Omental fat pad (tissue), 3 donors: ENCODE measurements at regions not wholly inside any gene's neighbourhood (a gene's known extent, or its start where the extent isn't known, plus 50 kb on each side); places are given as distances from the start of the nearest gene placed in this dataset.

ENCODE experiments used
- ATAC-seq: fragments of 150-250 bp; one replicate; pipeline ENCODE4 v1.9.1; 2016; ENCODE audit warnings: mild to moderate bottlenecking, moderate library complexity; ENCODE audit not compliant: low FRiP score
- DNase-seq: peaks from one replicate; pipeline ENCODE4 v3.0.0-alpha.2; 2019; ENCODE audit warnings: low spot score
- CTCF ChIP-seq, 3 donors: fragments of 450-650 bp; IDR thresholded peaks; one replicate each; pipeline ENCODE4 v1.5.1; 2016 to 2017; ENCODE audit warnings: antibody characterized with exemption in 3 of 3, mild to moderate bottlenecking in 3 of 3, moderate library complexity in 2 of 3

GRCh38 chr2:217262911-217263310 is 403.0 kb upstream of the TNP1 start:
- no peak for DNase-seq
- no peak for TF ChIP-seq CTCF (IDR thresholded peaks at IDR 0.05)
- no peak for ATAC-seq

GRCh38 chr2:217261452-217261851 is 401.6 kb upstream of the TNP1 start:
- DNase-seq (no peak), ATAC-seq (no peak)
- no peak for TF ChIP-seq CTCF (IDR thresholded peaks at IDR 0.05)

- TF ChIP-seq CTCF (IDR thresholded peaks at IDR 0.05): no peak
- DNase-seq: no peak
- no peak for ATAC-seq
Observed at GRCh38 chr2:217260441-217261115, 400.7 kb upstream of the TNP1 start.

- DNase-seq: no peak
- TF ChIP-seq CTCF (IDR thresholded peaks at IDR 0.05): no peak
- no peak for ATAC-seq
Observed at GRCh38 chr2:217258170-217258569, 398.3 kb upstream of the TNP1 start.

- no peak for TF ChIP-seq CTCF (IDR thresholded peaks at IDR 0.05)
- DNase-seq: no peak
- no peak for ATAC-seq
Observed at GRCh38 chr2:217256251-217256650, 396.4 kb upstream of the TNP1 start.

GRCh38 chr2:217254111-217254510 is 394.2 kb upstream of the TNP1 start:
- TF ChIP-seq CTCF (IDR thresholded peaks at IDR 0.05): no peak
- DNase-seq (no peak), ATAC-seq (no peak)

- ATAC-seq: no peak
- TF ChIP-seq CTCF (IDR thresholded peaks at IDR 0.05): no peak
- no peak for DNase-seq
Observed at GRCh38 chr2:217252181-217252580, 392.3 kb upstream of the TNP1 start.
